Smooth muscle cell (in vitro differentiated cells): ENCODE measurements at regions not wholly inside any gene's neighbourhood (a gene's known extent, or its start where the extent isn't known, plus 50 kb on each side); places are given as distances from the start of the nearest gene placed in this dataset.

Experiments
- DNase-seq: peaks from one replicate; lab custom pipeline; 2025; ENCODE audit not compliant: unreplicated experiment; lab: John Stamatoyannopoulos, UW
- H2AFZ ChIP-seq: fragments of 200-600 bp; sonication (generic); 2 replicates; pipeline ENCODE4 v1.6.0; 2016; ENCODE audit warnings: antibody characterized with exemption, low read depth, mild to moderate bottlenecking
- H3F3A ChIP-seq: fragments of 200-600 bp; sonication (generic); 2 replicates; pipeline ENCODE4 v1.6.0; 2017; ENCODE audit warnings: antibody characterized with exemption, low read depth
- H3K27ac ChIP-seq: fragments of 200-600 bp; sonication (generic); 2 replicates; pipeline ENCODE4 v1.5.1; 2016; ENCODE audit warnings: low read depth, mild to moderate bottlenecking
- H3K27me3 ChIP-seq: fragments of 200-600 bp; sonication (generic); 2 replicates; pipeline ENCODE4 v1.6.1; 2016; ENCODE audit warnings: low read depth, mild to moderate bottlenecking
- H3K36me3 ChIP-seq: fragments of 200-600 bp; sonication (generic); 2 replicates; pipeline ENCODE4 v1.5.1; 2016; ENCODE audit warnings: low read depth
- H3K4me1 ChIP-seq: fragments of 200-600 bp; sonication (generic); 2 replicates; pipeline ENCODE4 v1.5.1; 2016; ENCODE audit warnings: low read depth
- H3K4me2 ChIP-seq: fragments of 200-600 bp; sonication (generic); 2 replicates; pipeline ENCODE4 v1.6.0; 2016; ENCODE audit warnings: mild to moderate bottlenecking
- H3K4me3 ChIP-seq: fragments of 200-600 bp; sonication (generic); 2 replicates; pipeline ENCODE4 v1.5.1; 2016; ENCODE audit warnings: mild to moderate bottlenecking
- H3K79me2 ChIP-seq: fragments of 200-600 bp; sonication (generic); 2 replicates; pipeline ENCODE4 v1.6.0; 2016; ENCODE audit warnings: low read depth, mild to moderate bottlenecking
- H3K9ac ChIP-seq: fragments of 200-600 bp; sonication (generic); 2 replicates; pipeline ENCODE4 v1.6.0; 2016; ENCODE audit warnings: low read depth
- H3K9me3 ChIP-seq: fragments of 200-600 bp; sonication (generic); replicated peaks from 2 replicates; pipeline ENCODE4 v1.5.1; 2016; ENCODE audit warnings: low read depth
- H4K20me1 ChIP-seq: fragments of 200-600 bp; sonication (generic); 2 replicates; pipeline ENCODE4 v1.6.0; 2016; ENCODE audit warnings: low read depth
- CTCF ChIP-seq: fragments of 200-600 bp; sonication (generic); IDR thresholded peaks from 2 replicates; pipeline ENCODE4 v1.5.1; 2017; ENCODE audit warnings: borderline replicate concordance, mild to moderate bottlenecking, antibody characterized with exemption; ENCODE audit not compliant: insufficient read depth, poor library complexity, severe bottlenecking
- WGBS: methylation state at CpG from one replicate; pipeline ENCODE4 v1.1.7; 2016; ENCODE audit warnings: low lambda C conversion rate; 5-methylcytosine and 5-hydroxymethylcytosine counted together

- 100% methylated on average over 2 of the region's 2 CpGs for WGBS
- Histone ChIP-seq H2AFZ (no peak overlapping the region), H3K9me3 (no peaks in the 10 kb centered on the region), H3K4me3 (no peak overlapping the region), H3F3A (no peaks in the 10 kb centered on the region), H4K20me1 (no peaks in the 10 kb centered on the region), H3K79me2 (no peaks in the 10 kb centered on the region), H3K4me2 (no peak overlapping the region), H3K9ac (no peak overlapping the region), H3K4me1 (no peaks in the 10 kb centered on the region), H3K27me3 (no peaks in the 10 kb centered on the region), H3K27ac (no peak overlapping the region), H3K36me3 (no peaks in the 10 kb centered on the region)
- no peak for DNase-seq
- no peak for TF ChIP-seq CTCF
Measured at GRCh38 chr4:13968723-13969122, 341.2 kb upstream of the BOD1L1 start.

GRCh38 chr4:13970349-13970748, 342.8 kb upstream of the BOD1L1 start:
- no peaks in the 10 kb centered on the region for H3K36me3 ChIP-seq
- no peaks in the 10 kb centered on the region for H3K4me1 ChIP-seq
- WGBS = 86% methylated on average over 2 of the region's 2 CpGs
- no peak overlapping the region for H3K4me2 ChIP-seq
- H2AFZ ChIP-seq = no peak overlapping the region
- H3K4me3 ChIP-seq = no peak overlapping the region
- no peak for TF ChIP-seq CTCF
- H3F3A ChIP-seq = no peaks in the 10 kb centered on the region
- no peaks in the 10 kb centered on the region for H3K9me3 ChIP-seq
- H4K20me1 ChIP-seq = no peaks in the 10 kb centered on the region
- no peak for DNase-seq
- no peaks in the 10 kb centered on the region for H3K79me2 ChIP-seq
- no peak overlapping the region for H3K9ac ChIP-seq
- no peak overlapping the region for H3K27ac ChIP-seq
- no peaks in the 10 kb centered on the region for H3K27me3 ChIP-seq

- Histone ChIP-seq H3K36me3 (no peaks in the 10 kb centered on the region), H3K9ac (no peak overlapping the region), H3K27me3 (no peaks in the 10 kb centered on the region), H3K4me2 (no peak overlapping the region), H2AFZ (no peak overlapping the region), H3K79me2 (no peaks in the 10 kb centered on the region), H4K20me1 (no peaks in the 10 kb centered on the region), H3K4me3 (no peak overlapping the region), H3K4me1 (peaks cover 4% of the 10 kb centered on the region), H3F3A (no peaks in the 10 kb centered on the region), H3K27ac (no peak overlapping the region), H3K9me3 (no peaks in the 10 kb centered on the region)
- TF ChIP-seq CTCF = no peak
- 85% methylated on average over 5 of the region's 5 CpGs for WGBS
- DNase-seq = no peak
Measured at GRCh38 chr4:13977746-13978145, 350.2 kb upstream of the BOD1L1 start.
